Activated T-helper 2 cell treated with anti-CD3 and anti-CD28 coated beads, Interferon-gamma antibody, Interleukin-2, Interleukin-4, amounts not matched to agents 10 μg/mL and 5 μg/mL and 100 μg/mL, durations not matched to agents 14 hours and 24 hours and 36 hours (primary cell): ENCODE measurements at regions not wholly inside any gene's neighbourhood (a gene's known extent, or its start where the extent isn't known, plus 50 kb on each side); places are given as distances from the start of the nearest gene placed in this dataset.

Experiments used
- DNase-seq: peaks from one replicate; pipeline ENCODE4 v3.0.0; 2021; ENCODE audit warnings: low spot score
- H3K27ac Mint-ChIP-seq: one replicate; pipeline ENCODE4 v1.8.0; 2021; ENCODE audit warnings: mixed read lengths
- H3K27me3 Mint-ChIP-seq: one replicate; pipeline ENCODE4 v1.8.0; 2021; ENCODE audit warnings: low read depth, mixed read lengths
- H3K36me3 Mint-ChIP-seq: one replicate; pipeline ENCODE4 v1.8.0; 2021; ENCODE audit warnings: low read depth, mixed read lengths
- H3K4me1 Mint-ChIP-seq: one replicate; pipeline ENCODE4 v1.8.0; 2021; ENCODE audit warnings: low read depth, mixed read lengths
- H3K4me3 Mint-ChIP-seq: one replicate; pipeline ENCODE4 v1.8.0; 2021; ENCODE audit warnings: low read depth, mild to moderate bottlenecking, moderate library complexity, mixed read lengths
- H3K9me3 Mint-ChIP-seq: one replicate; pipeline ENCODE4 v1.8.0; 2021; ENCODE audit warnings: mixed read lengths
- intact Hi-C: fragments of 100-400 bp; cut with micrococcal nuclease; formaldehyde crosslinking; loops from one replicate; pipeline ENCODE4 v1.15.1; 2023

- Mint-ChIP-seq H3K4me3 (no peak overlapping the region), H3K4me1 (no peaks in the 10 kb centered on the region), H3K9me3 (no peaks in the 10 kb centered on the region), H3K27me3 (no peaks in the 10 kb centered on the region), H3K27ac (no peak overlapping the region), H3K36me3 (no peaks in the 10 kb centered on the region)
- intact Hi-C loops = no loop called here
- DNase-seq = no peak
Measured at GRCh38 chr5:115016646-115017045, 153.1 kb downstream of the TRIM36 start.

- Mint-ChIP-seq H3K9me3 (no peaks in the 10 kb centered on the region), H3K4me1 (no peaks in the 10 kb centered on the region), H3K27me3 (no peaks in the 10 kb centered on the region), H3K27ac (no peak overlapping the region), H3K4me3 (no peak overlapping the region), H3K36me3 (no peaks in the 10 kb centered on the region)
- intact Hi-C loops = no loop called here
- no peak for DNase-seq
Measured at GRCh38 chr5:114999176-114999575, 170.5 kb downstream of the TRIM36 start.

DNA sequence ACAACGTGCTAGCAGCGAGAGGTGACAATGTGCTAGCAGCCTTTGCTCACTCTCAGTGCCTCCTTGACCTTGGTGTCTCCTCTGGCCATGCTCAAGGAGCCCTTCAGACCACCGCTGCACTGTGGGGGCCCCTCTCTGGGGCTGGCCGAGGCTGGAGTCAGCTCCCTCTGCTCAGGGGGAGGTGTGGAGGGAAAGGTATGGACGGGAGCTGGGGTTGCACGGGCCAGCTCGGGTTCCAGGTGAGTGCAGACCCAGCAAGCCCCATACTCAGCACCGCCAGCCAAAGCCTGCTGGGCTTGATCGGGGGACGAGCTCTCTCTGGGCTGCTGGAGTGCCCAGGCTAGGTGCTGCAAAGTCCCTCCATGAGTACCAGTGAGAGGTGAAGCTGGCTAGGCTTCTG lies 180.2 kb downstream of the TRIM36 start:
- H3K4me3 Mint-ChIP-seq = no peak overlapping the region
- no peaks in the 10 kb centered on the region for H3K9me3 Mint-ChIP-seq
- no peaks in the 10 kb centered on the region for H3K4me1 Mint-ChIP-seq
- DNase-seq = no peak
- no peak overlapping the region for H3K27ac Mint-ChIP-seq
- H3K36me3 Mint-ChIP-seq = no peaks in the 10 kb centered on the region
- no peaks in the 10 kb centered on the region for H3K27me3 Mint-ChIP-seq
- intact Hi-C loops = no loop called here

GRCh38 chr5:114988096-114988495 lies 181.6 kb downstream of the TRIM36 start:
- Mint-ChIP-seq H3K27me3 (no peaks in the 10 kb centered on the region), H3K36me3 (no peaks in the 10 kb centered on the region), H3K4me3 (no peak overlapping the region), H3K27ac (no peak overlapping the region), H3K9me3 (no peaks in the 10 kb centered on the region), H3K4me1 (no peaks in the 10 kb centered on the region)
- no peak for DNase-seq
- intact Hi-C loops = no loop called here

DNA sequence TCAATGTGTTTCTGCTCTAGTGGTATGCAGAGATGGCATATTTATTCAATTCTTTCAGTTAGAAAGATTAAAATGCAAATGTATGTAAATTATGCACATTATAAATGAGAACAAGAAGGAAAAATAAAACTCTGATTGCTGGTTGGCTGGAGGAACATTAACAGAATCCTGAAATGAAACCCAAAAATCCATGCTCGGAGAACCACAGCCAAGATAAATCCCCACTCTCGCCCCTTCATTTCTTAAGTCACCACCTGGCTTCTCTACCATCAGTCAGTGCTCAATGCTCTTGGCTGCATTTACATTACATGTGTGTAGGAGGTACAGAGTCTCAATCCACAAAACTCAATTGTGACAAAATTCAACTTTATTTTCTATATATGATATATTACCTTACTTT lies 184.9 kb downstream of the TRIM36 start:
- H3K4me1 Mint-ChIP-seq = no peaks in the 10 kb centered on the region
- H3K9me3 Mint-ChIP-seq = no peaks in the 10 kb centered on the region
- no peaks in the 10 kb centered on the region for H3K27me3 Mint-ChIP-seq
- no peak for DNase-seq
- H3K27ac Mint-ChIP-seq = no peak overlapping the region
- intact Hi-C loops = no loop called here
- H3K4me3 Mint-ChIP-seq = no peak overlapping the region
- H3K36me3 Mint-ChIP-seq = no peaks in the 10 kb centered on the region

DNA sequence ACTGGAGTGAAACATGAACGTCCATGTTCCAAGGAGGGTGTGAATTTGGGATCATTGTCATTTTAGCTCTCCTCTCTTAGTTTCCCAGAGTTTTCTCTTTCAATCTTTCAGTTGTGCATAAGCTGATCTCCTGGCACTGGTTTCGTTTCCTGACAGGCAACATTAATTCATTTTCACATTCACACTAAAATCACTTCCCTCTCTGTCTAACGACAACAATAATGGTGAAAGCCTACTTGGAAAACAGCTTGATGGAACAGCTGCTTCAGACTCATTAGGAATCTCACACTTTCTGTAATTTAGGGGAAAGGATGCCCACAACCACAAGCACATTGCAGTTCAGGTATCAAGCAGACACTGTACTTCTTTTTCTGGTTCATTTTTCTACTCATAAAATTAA lies 188.6 kb downstream of the TRIM36 start:
- Mint-ChIP-seq H3K4me1 (no peaks in the 10 kb centered on the region), H3K36me3 (no peaks in the 10 kb centered on the region), H3K9me3 (no peaks in the 10 kb centered on the region), H3K4me3 (no peak overlapping the region), H3K27me3 (no peaks in the 10 kb centered on the region), H3K27ac (no peak overlapping the region)
- intact Hi-C loops = no loop called here
- DNase-seq = no peak

DNA sequence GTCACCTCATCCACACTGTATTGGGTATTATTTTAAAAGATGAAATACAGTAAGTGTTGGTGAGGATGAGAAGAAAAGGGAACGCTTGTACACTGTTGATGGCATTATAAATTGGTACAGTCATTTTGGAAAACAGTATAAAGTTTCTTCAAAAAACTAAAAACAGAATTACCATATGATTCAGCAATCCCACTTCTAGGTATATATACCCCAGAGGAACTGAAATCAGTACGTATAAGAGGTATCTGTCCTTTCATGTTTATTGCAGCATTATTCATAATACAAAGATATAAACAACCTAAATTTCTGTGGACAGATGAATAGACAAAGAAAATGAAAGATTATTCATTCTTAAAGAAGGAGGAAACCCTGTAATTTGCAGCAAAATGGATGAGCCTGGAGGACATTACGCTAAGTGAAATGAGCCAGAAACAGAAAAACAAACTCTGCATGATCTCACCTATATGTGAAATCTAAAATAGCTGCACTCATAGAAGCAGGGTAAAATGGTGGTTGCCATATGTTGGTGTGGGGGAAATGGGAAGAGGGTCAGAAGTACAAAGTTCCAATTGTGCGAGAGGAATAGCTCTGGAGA lies 191.6 kb downstream of the TRIM36 start:
- Mint-ChIP-seq H3K4me1 (no peaks in the 10 kb centered on the region), H3K36me3 (no peaks in the 10 kb centered on the region), H3K27me3 (no peaks in the 10 kb centered on the region), H3K27ac (no peak overlapping the region), H3K4me3 (no peak overlapping the region), H3K9me3 (no peaks in the 10 kb centered on the region)
- intact Hi-C loops = no loop called here
- DNase-seq = no peak

DNA sequence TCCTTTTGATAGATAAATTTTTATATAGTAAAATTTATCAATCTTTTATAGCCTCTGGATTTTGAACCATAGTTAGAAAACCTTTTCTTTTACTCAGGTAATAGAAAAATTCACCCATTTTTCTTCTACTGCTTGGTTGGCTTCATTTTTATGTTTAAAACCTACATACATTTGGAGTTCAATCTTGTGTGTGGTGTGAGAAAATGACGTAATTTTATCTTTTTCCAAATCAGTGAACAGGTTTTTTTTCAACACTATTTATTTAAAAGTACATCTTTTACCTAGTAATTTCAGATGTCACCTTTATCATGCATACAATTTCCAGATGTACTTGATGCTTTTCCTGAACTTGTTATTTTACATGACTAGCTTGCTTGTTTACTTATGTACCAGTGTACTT lies 200.2 kb downstream of the TRIM36 start:
- no peak for DNase-seq
- no peaks in the 10 kb centered on the region for H3K4me1 Mint-ChIP-seq
- H3K27me3 Mint-ChIP-seq = no peaks in the 10 kb centered on the region
- intact Hi-C loops = no loop called here
- H3K27ac Mint-ChIP-seq = no peak overlapping the region
- no peaks in the 10 kb centered on the region for H3K9me3 Mint-ChIP-seq
- no peaks in the 10 kb centered on the region for H3K36me3 Mint-ChIP-seq
- H3K4me3 Mint-ChIP-seq = no peak overlapping the region

DNA sequence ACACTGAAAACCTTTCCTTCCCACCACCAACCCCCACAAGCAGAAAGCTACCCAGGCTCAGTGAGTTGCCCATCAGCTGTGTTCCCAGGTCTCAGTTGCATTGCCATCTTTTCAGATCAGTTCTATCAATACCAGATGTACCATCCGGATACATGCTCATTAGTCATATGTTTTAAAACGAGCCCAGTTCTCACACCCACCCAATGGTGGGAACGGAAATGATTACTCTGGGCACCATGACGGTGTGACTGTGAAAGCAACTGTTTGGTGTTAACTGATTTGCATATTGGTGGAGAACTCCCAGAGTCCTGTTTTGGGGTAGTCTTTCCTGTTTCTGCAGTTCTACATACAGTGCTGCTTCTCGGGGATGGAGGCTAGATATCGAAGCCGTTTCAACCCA lies 212.3 kb downstream of the TRIM36 start:
- intact Hi-C loops = no loop called here
- Mint-ChIP-seq H3K4me1 (no peaks in the 10 kb centered on the region), H3K27ac (no peak overlapping the region), H3K27me3 (no peaks in the 10 kb centered on the region), H3K9me3 (no peaks in the 10 kb centered on the region), H3K36me3 (no peaks in the 10 kb centered on the region), H3K4me3 (no peak overlapping the region)
- DNase-seq = no peak

- intact Hi-C loops = no loop called here
- H3K36me3 Mint-ChIP-seq = no peaks in the 10 kb centered on the region
- no peak overlapping the region for H3K4me3 Mint-ChIP-seq
- DNase-seq = no peak
- no peaks in the 10 kb centered on the region for H3K4me1 Mint-ChIP-seq
- H3K27me3 Mint-ChIP-seq = no peaks in the 10 kb centered on the region
- H3K9me3 Mint-ChIP-seq = no peaks in the 10 kb centered on the region
- no peak overlapping the region for H3K27ac Mint-ChIP-seq
Measured at GRCh38 chr5:114953565-114953964, 216.1 kb downstream of the TRIM36 start.

DNA sequence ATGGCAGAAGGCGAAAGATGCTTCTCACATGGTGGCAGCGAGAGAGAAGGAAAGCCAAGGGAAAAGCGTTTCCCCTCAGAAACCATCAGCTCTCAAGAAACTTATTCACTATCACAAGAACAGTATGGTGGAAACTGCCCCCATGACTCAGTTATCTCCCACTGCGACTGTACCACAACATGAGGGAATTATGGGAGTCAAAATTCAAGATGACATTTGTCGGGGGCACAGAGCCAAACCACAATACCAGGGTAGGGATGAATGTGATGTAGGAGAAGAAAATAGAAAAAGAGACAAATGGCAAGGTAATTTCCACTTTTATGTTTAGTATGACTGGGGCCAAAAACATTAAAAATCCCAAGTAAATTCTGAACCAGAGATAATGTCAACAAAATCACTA lies 216.8 kb downstream of the TRIM36 start:
- no peaks in the 10 kb centered on the region for H3K36me3 Mint-ChIP-seq
- H3K27ac Mint-ChIP-seq = no peak overlapping the region
- intact Hi-C loops = no loop called here
- H3K4me1 Mint-ChIP-seq = no peaks in the 10 kb centered on the region
- H3K9me3 Mint-ChIP-seq = no peaks in the 10 kb centered on the region
- H3K27me3 Mint-ChIP-seq = no peaks in the 10 kb centered on the region
- no peak overlapping the region for H3K4me3 Mint-ChIP-seq
- DNase-seq = no peak

- no peaks in the 10 kb centered on the region for H3K4me1 Mint-ChIP-seq
- H3K9me3 Mint-ChIP-seq = no peaks in the 10 kb centered on the region
- intact Hi-C loops = no loop called here
- H3K27ac Mint-ChIP-seq = no peak overlapping the region
- H3K36me3 Mint-ChIP-seq = no peaks in the 10 kb centered on the region
- DNase-seq = no peak
- no peaks in the 10 kb centered on the region for H3K27me3 Mint-ChIP-seq
- no peak overlapping the region for H3K4me3 Mint-ChIP-seq
Measured at GRCh38 chr5:114949756-114950155, 220.0 kb downstream of the TRIM36 start.

DNA sequence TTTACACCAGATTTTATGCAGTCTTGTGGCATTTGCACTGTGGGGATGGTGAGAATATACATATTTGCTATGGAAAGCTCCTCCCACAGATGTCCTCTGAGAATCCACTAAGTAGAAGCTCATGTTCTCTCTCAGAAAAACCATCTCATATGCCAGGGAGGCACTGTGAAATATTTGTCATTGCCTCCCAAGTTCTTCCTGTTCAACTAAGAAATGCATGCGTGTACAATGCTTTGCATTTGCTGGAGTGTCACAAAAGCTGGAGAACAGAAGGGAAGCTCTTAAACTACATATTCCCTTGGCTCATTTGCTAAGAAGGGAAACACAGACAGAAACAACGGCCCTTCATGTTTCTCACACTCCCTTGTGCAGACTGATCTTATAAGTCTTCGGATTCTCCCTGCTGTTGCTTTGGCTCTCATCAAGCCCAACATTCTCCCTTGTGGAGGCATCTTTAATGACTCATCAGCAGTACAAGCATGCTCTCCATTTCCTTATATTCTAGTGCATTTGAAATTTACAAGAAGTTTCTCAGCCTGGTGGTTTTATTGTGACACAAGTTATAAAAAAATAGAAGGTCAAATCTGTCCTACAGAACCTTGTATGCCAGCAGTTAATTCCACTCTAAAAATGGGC lies 220.6 kb downstream of the TRIM36 start:
- Mint-ChIP-seq H3K4me1 (no peaks in the 10 kb centered on the region), H3K27me3 (no peaks in the 10 kb centered on the region), H3K4me3 (no peak overlapping the region), H3K36me3 (no peaks in the 10 kb centered on the region), H3K9me3 (no peaks in the 10 kb centered on the region), H3K27ac (no peak overlapping the region)
- intact Hi-C loops = no loop called here
- DNase-seq = no peak

DNA sequence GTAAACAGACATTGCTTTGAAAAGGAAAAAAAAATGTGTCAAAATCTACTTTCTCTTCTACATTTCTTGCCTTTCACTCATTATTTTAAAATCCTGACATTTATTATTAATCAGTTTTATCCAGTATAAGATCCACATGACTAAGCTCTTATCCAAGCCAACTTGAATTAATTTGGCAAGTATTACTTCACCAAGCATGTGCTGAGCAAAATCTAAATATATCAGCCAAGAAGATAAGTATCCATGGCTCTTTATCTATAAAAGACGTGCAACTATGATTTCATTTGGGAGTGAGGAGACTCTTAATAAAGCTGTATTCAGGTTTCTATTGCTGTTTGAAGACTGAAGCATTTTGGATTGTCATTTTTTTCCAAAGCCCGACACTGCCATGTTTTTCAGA lies 221.3 kb downstream of the TRIM36 start:
- intact Hi-C loops = no loop called here
- no peaks in the 10 kb centered on the region for H3K9me3 Mint-ChIP-seq
- no peak overlapping the region for H3K4me3 Mint-ChIP-seq
- no peaks in the 10 kb centered on the region for H3K27me3 Mint-ChIP-seq
- DNase-seq = no peak
- H3K36me3 Mint-ChIP-seq = no peaks in the 10 kb centered on the region
- no peak overlapping the region for H3K27ac Mint-ChIP-seq
- no peaks in the 10 kb centered on the region for H3K4me1 Mint-ChIP-seq
